DMS 273 treated with DMSO at 0.1 percent for 48 hours (cell line): ENCODE measurements at regions not wholly inside any gene's neighbourhood (a gene's known extent, or its start where the extent isn't known, plus 50 kb on each side); places are given as distances from the start of the nearest gene placed in this dataset.
"Not testable (repeated sequence)": the region's sequence is repeated elsewhere in the genome, so short reads cannot be mapped to it uniquely, and the experiment has no call there.

Experiments
- DNase-seq: peaks from one replicate; lab custom pipeline; 2025; lab: John Stamatoyannopoulos, UW

DNA sequence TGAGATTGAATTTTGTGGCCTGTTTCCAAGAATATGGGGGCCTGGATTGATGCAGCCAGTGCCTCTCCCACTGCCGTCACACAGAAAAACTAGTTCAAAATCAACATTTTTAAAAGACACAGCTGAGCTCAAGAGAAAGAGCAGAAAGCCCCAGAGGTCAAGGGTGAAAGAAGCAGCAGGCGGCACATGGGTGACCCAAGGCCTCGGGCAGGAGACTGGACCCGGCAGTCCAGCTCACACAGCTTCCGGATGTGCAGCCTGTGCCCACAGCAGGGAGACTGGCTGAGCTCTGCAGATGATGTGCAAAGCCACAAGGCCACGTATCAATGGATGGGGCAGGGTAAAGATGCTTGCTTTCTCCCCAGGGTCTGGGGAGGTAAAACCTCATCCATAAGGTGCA lies 50.4 kb upstream of the RNF32 start:
- no peak for DNase-seq

- no peak for DNase-seq
Measured at GRCh38 chr7:156589808-156590207, 50.8 kb upstream of the RNF32 start.

- DNase-seq = no peak
Measured at GRCh38 chr7:156585926-156586325, 54.6 kb upstream of the RNF32 start.

DNA sequence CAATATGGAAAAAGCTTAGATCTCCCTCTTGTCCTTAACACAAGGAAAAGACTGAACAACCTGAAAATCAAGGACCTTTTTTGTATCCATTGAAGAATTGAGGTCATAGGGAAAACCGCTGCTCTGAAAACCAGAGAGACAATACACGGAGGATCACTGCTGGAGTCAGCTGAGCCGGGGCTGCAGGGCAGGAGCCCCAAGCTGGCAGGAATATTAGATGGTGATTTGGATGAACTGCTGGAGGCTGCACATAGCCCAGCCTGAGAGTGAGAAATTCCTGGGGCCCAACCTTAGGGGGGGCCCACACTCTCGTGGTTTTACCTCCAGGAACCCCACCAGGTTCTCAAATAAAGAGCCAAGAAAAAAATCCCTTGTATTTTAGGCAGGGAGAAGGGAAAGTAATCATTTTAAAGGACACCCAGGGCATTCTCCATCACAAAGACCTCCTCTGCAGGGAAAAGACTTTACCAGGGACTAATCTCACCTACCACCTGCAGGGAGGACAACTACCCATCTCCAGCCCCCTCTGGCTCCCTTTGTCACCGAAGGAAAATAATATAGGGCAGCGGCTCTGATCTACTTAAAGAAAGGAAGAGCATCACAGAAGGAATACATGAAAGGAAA lies 55.4 kb upstream of the RNF32 start:
- DNase-seq = no peak

DNA sequence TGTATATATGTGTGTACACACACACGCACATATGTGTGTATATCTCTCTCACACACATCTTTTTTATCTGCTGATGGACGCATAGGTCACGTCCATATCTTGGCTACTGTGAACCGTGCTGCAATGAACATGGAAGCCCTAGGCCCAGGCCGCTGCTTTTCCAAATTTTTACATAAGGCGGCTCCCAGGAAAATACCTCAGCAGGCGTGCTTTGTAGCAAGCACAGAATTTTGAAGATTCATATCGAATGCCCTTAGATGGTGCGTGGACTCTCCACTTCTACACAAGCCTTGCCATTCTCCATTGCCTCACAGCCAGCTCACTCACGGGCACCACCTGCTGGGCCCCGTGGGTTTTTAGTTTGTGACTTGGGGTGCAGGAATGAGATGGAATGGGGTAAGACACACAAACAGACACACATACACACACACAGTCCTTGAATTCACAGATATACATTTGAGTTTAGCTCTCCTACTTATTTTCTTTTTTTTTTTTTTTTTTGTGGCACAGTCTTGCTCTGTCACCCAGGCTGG lies 57.9 kb upstream of the RNF32 start:
- DNase-seq = no peak

- no peak for DNase-seq
Measured at GRCh38 chr7:156580036-156580435, 60.5 kb upstream of the RNF32 start.

GRCh38 chr7:156579566-156579965 lies 61.0 kb upstream of the RNF32 start:
- DNase-seq = no peak

DNA sequence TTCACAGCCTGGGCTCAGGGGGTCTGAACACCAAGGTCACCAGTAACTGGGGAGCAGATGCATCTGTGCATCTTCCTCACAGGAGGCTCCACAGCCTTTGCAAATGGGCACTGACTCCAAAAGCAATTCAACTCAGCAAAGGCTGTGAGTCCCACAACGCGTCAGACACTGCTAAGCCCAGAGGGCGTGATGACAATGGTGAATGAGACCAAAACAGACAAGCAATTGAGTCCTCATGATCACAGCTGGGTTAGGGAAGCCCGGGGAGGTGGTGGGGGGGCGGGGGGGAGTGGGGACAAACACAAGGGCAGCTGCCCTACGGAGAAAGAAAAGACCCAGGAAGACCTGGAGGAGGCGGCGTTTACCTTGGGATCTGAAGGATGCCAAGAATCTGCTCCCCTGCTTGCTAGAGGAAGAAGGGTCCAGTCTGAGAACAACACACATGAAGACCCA lies 61.6 kb upstream of the RNF32 start:
- no peak for DNase-seq

GRCh38 chr7:156578578-156578940 lies 62.0 kb upstream of the RNF32 start:
- DNase-seq = no peak

DNA sequence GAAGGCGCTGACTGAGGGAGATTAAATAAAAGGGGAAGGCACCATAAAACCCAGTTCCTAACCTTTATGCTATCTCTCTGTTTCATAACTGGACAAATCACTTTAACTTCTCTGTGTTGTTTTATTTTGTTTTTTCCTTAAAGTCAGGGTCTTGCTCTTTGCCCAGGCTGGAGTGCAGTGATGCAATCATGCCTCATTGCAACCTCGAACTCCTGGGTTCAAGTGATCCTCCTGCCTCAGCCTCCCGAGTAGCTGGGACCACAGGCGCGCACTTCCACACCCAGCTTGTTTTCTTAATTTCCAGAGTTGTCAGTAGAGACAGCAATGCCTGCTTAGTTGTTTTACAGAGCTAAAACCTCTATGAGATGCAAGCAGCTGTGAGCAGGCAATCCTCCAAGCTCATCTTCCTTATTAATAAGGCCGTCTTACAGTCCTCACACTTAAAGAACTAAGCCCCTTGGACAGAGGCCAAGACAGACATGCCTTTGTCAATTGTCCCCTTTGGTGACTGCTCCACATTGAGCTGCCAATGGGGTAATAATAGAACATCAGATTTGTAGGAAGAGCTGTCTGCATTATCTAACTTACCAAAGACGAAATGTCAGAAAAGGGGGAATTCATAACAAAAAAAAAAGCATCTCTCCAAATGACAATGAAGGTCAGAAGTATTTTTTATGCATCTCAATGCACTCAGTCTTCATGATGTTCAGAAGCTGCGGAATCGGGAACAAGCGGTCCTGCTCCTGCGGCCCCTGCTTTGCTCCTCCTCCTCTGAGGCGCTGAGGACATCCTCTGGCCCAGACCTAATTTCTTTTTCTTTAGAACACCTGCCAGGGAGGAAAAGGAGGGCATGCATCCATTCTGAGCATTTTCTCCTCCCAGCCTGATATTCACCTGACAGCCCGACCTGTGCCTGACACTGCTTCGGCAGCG lies 62.7 kb upstream of the RNF32 start:
- DNase-seq = no peak

- DNase-seq = no peak
Measured at GRCh38 chr7:156576216-156577058, 64.1 kb upstream of the RNF32 start.

DNA sequence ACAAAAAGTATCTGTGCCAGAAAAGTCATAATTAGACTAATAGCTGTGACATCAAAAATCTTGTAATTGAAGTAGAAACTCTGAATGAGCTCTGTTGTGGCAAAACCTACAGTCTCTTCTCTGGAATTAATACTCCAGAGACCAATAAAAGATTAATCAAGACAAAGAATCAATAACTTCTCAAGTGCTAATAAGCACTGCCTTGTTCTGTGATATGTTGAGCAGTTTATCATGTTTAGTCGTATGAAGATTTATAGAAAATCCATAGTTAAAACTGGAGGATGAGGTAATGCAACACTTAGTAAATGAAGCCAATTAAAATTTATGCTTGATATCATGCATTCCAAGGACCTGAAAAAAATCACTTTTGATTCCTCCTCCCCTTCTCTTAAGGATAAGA lies 72.3 kb upstream of the RNF32 start:
- no peak for DNase-seq

DNA sequence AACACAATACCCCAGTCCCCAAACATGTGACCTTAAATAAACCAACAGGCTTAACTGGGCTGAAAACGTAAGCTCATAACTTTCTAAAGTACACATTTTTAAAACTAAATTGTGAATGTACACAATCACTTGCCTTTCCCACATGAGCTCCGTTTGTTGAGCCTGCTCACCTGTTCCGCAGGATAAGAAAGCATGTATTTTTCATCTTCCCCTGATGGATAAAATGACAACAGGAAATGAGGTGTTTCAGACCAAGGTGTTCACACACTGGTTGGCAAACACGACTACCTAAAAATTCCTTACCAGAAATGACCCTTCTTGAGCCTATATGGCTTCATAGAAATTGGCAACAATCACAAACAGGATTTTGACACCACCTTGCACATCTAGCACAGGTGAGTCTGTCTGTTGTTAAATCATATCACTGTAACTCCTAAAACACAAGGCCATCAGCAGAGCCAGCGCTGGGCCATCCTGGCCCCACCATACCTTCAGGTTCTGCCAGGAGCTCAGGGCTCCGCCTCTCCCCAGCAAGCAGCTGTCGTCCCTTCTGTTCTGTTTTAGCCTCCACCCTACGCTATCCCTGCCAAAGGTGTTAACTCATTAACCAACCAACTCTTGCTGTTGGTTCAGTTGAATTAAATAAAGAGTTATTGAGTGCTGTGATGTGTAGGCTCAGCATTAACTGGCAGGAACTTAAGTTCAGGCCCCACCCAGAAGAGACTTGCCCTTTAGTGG lies 73.6 kb upstream of the RNF32 start:
- peak; percentile 7 for DNase-seq

GRCh38 chr7:156565002-156565401 lies 75.6 kb upstream of the RNF32 start:
- DNase-seq = not testable (repeated sequence)

DNA sequence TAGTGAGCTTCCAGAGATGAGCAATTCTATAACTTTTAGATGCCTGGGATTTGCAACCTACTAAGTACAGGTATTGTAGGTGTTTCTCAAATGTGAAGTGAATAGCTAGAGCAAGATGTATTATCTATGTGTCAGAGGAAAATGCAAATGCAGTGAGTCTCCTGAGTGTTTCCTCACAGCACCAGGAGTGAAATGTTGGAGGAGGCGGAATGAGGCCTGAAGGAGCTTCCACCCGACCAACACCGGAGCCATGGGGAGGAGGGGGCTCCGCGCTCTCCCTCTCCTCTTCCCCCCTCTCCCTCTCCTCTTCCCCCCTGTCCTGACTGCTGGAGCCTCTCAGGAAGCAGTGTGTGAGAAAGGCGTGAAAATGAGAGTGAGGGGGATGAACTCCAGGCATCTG lies 79.9 kb upstream of the RNF32 start:
- no peak for DNase-seq

- peak; percentile 3 for DNase-seq
Measured at GRCh38 chr7:156560075-156560474, 80.5 kb upstream of the RNF32 start.

- DNase-seq = no peak
Measured at GRCh38 chr7:156559001-156559400, 81.6 kb upstream of the RNF32 start.

- no peak for DNase-seq
Measured at GRCh38 chr7:156558198-156558597, 82.4 kb upstream of the RNF32 start.

DNA sequence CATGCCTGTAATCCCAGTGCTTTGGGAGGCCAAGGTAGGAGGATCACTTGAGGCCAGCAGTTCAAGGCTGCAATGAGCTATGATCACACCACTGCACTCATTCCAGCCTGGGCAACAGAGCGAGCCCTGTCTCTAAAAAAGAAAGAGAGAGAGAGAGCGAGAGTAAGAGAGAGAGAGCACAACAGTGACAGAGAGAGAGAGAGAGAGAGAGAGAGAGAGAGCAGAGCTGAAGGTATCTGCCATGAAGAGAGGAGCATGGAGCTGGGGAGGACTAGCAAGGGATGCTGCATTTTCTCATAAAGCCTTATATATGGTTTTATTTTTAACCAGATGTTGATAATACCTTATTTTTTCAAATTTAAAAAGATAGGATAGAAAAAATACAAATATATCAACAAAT lies 84.5 kb upstream of the RNF32 start:
- DNase-seq = no peak

- DNase-seq = no peak
Measured at GRCh38 chr7:156554488-156554887, 86.1 kb upstream of the RNF32 start.

DNA sequence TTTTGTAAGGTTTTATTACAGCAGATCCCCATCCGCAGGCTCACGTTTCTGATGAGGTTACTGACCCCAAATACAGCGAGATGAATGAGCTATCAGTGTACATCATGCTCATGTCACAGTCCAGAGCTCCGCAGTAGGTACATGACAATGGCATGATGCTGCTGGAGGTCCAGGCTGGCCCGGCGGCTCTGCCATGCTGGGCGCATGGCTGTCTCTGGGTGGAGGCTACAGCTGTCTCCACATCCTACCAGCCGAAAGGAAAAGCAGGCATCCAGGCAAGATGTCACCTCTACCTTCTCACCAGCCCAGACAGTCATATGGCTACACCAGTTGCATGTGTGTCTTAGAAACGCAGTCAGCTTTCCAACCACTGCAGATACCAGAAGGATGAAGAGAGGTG lies 90.9 kb upstream of the RNF32 start:
- DNase-seq = no peak
